HCT116 (cell line): ENCODE measurements at regions not wholly inside any gene's neighbourhood (a gene's known extent, or its start where the extent isn't known, plus 50 kb on each side); places are given as distances from the start of the nearest gene placed in this dataset.

Experiments
- ATAC-seq: fragments of 200-7000 bp; cut with Tn5 transposase; 2 replicates; pipeline ENCODE4 v1.9.1; 2020; ENCODE audit warnings: mild to moderate bottlenecking, moderate library complexity
- BruUV-seq: library from RNA; stranded (reverse); fragments of 400-500 nt; replicated peaks from 2 replicates; lab custom pipeline; 2021; lab: Mats Ljungman, UMichigan
- CTCF ChIA-PET: fragments of 300-600 bp; sonication (Branson Sonifier 250); formaldehyde crosslinking; loops from one replicate; lab custom pipeline; 2021; ENCODE audit warnings: antibody characterized with exemption; lab: Charles Lee
- POLR2A ChIA-PET: fragments of 300-600, 350-600 bp; sonication (Branson Sonifier 250); formaldehyde crosslinking; loops from one replicate; lab custom pipeline; 2021; ENCODE audit warnings: antibody characterized with exemption; lab: Charles Lee
- RAD21 ChIA-PET, 2 experiments: fragments of 300-600 bp; sonication (Branson Sonifier 250); formaldehyde crosslinking; loops; one replicate each; lab custom pipeline; 2023; ENCODE audit warnings: low total read pairs in 2 of 2; ENCODE audit not compliant: uncharacterized antibody in 2 of 2, unreplicated experiment in 2 of 2, low non-redundant PET in 1 of 2; lab: Charles Lee
- DNase-seq: peaks from one replicate; pipeline ENCODE4 v3.0.0-alpha.2; 2010; ENCODE audit warnings: low read depth, low spot score
- H2AFZ ChIP-seq: fragments of 200-600 bp; shearing (Covaris generic), sonication (generic); 2 replicates; pipeline ENCODE4 v1.6.1; 2017; ENCODE audit warnings: low read depth, mixed run types, mixed read lengths, antibody characterized with exemption, low read length; ENCODE audit not compliant: poor library complexity, severe bottlenecking
- H3K27ac ChIP-seq: 2 replicates; pipeline ENCODE4 v1.5.1; 2012; ENCODE audit warnings: low read depth, low read length
- H3K27me3 ChIP-seq: fragments of 200-600 bp; sonication (generic); 2 replicates; pipeline ENCODE4 v1.6.1; 2016; ENCODE audit warnings: mixed run types, low read length, mixed read lengths; ENCODE audit not compliant: insufficient read depth
- H3K36me3 ChIP-seq, 2 experiments: fragments of 200-500 bp in 1 of 2; fragments of 200-600 bp in 1 of 2; sonication (Bioruptor generic) in 1 of 2; sonication (generic) in 1 of 2; 2 replicates each; pipeline versions ENCODE4 v1.5.1 to v1.6.1; 2014 to 2016; ENCODE audit warnings: low read length in 2 of 2, inconsistent platforms in 1 of 2, mixed read lengths in 1 of 2, mixed run types in 1 of 2; ENCODE audit not compliant: insufficient read depth in 2 of 2, control insufficient read depth in 1 of 2
- H3K4me1 ChIP-seq, 2 experiments: fragments of 200-600 bp in 1 of 2; sonication (generic) in 1 of 2; 2 replicates each; pipeline versions ENCODE4 v1.5.1 to v1.6.1; 2012 to 2017; ENCODE audit warnings: low read length in 2 of 2, inconsistent platforms in 1 of 2, mild to moderate bottlenecking in 1 of 2, mixed read lengths in 1 of 2, mixed run types in 1 of 2, moderate library complexity in 1 of 2; ENCODE audit not compliant: insufficient read depth in 2 of 2, control insufficient read depth in 1 of 2
- H3K4me2 ChIP-seq: fragments of 200-600 bp; sonication (generic); 2 replicates; pipeline ENCODE4 v1.6.1; 2017; ENCODE audit warnings: mixed run types, low read length, mixed read lengths
- H3K4me3 ChIP-seq, 2 experiments: fragments of 200-600 bp in 1 of 2; sonication (generic) in 1 of 2; replicated peaks in 1 of 2; 2 replicates each; pipeline ENCODE4 v1.5.1; 2011 to 2016; ENCODE audit warnings: low read length in 2 of 2, control low read depth in 1 of 2, low read depth in 1 of 2, mild to moderate bottlenecking in 1 of 2, mixed read lengths in 1 of 2, mixed run types in 1 of 2
- H3K79me2 ChIP-seq: fragments of 200-600 bp; sonication (generic); 2 replicates; pipeline ENCODE4 v1.6.1; 2017; ENCODE audit warnings: mild to moderate bottlenecking, mixed run types, low read length, moderate library complexity, mixed read lengths; ENCODE audit not compliant: insufficient read depth
- H3K9ac ChIP-seq: fragments of 200-600 bp; sonication (generic); 2 replicates; pipeline ENCODE4 v1.6.1; 2016; ENCODE audit warnings: low read length, mixed read lengths
- H3K9me2 ChIP-seq: fragments of 200-600 bp; sonication (generic), shearing (Covaris generic); 2 replicates; pipeline ENCODE4 v1.6.1; 2017; ENCODE audit warnings: mixed run types, mild to moderate bottlenecking, moderate library complexity; ENCODE audit not compliant: insufficient read depth
- H3K9me3 ChIP-seq, 2 experiments: fragments of 200-500 bp in 1 of 2; fragments of 200-600 bp in 1 of 2; sonication (Bioruptor generic) in 1 of 2; sonication (generic) in 1 of 2; 2 replicates each; pipeline ENCODE4 v1.6.1; 2014 to 2017; ENCODE audit warnings: low read length in 2 of 2, mixed read lengths in 2 of 2, inconsistent platforms in 1 of 2, low read depth in 1 of 2, mild to moderate bottlenecking in 1 of 2, mixed run types in 1 of 2, moderate library complexity in 1 of 2; ENCODE audit not compliant: control insufficient read depth in 1 of 2, insufficient read depth in 1 of 2
- H4K20me1 ChIP-seq: fragments of 200-600 bp; sonication (generic), shearing (Covaris generic); 2 replicates; pipeline ENCODE4 v1.6.1; 2017; ENCODE audit warnings: mixed run types, mild to moderate bottlenecking, moderate library complexity; ENCODE audit not compliant: insufficient read depth
- ATF3 ChIP-seq: IDR thresholded peaks from 2 replicates; pipeline ENCODE4 v1.6.1; 2012
- CTCF ChIP-seq, 3 experiments: fragments of 200-600 bp in 1 of 3; sonication (generic) in 1 of 3; IDR thresholded peaks in 2 of 3; conservative IDR thresholded peaks in 1 of 3; 2 replicates each; pipeline ENCODE4 v1.5.1; 2012 to 2017; ENCODE audit warnings: low read depth in 2 of 3, low read length in 2 of 3, antibody characterized with exemption in 1 of 3, borderline replicate concordance in 1 of 3, control low read depth in 1 of 3, mild to moderate bottlenecking in 1 of 3, mixed read lengths in 1 of 3, mixed run types in 1 of 3, moderate library complexity in 1 of 3; ENCODE audit not compliant: insufficient read depth in 1 of 3
- ELF1 ChIP-seq: IDR thresholded peaks from 2 replicates; pipeline ENCODE4 v1.6.1; 2012; ENCODE audit warnings: low read depth, borderline replicate concordance
- POLR2A ChIP-seq: IDR thresholded peaks from 2 replicates; pipeline ENCODE4 v1.7.0; 2011; ENCODE audit warnings: borderline replicate concordance; ENCODE audit not compliant: insufficient read depth, insufficient read length; ENCODE audit errors: extremely low read depth
- RAD21 ChIP-seq: IDR thresholded peaks from 2 replicates; pipeline ENCODE4 v1.6.1; 2012; ENCODE audit warnings: low read depth, mild to moderate bottlenecking
- SIN3A ChIP-seq: IDR thresholded peaks from 2 replicates; pipeline ENCODE4 v1.6.1; 2012; ENCODE audit warnings: low read depth
- SP1 ChIP-seq: IDR thresholded peaks from 2 replicates; pipeline ENCODE4 v1.6.1; 2012; ENCODE audit warnings: low read depth
- SRF ChIP-seq: IDR thresholded peaks from 2 replicates; pipeline ENCODE4 v1.6.1; 2012; ENCODE audit warnings: low read depth
- TCF7L2 ChIP-seq: IDR thresholded peaks from 2 replicates; pipeline ENCODE4 v1.7.0; 2011; ENCODE audit warnings: borderline replicate concordance, inconsistent platforms; ENCODE audit not compliant: insufficient read depth, insufficient read length; ENCODE audit errors: extremely low read depth
- YY1 ChIP-seq: IDR thresholded peaks from 2 replicates; pipeline ENCODE4 v1.6.1; 2011; ENCODE audit warnings: low read length, low read depth, moderate library complexity, mild to moderate bottlenecking; ENCODE audit not compliant: insufficient replicate concordance; ENCODE audit errors: extremely low read depth
- intact Hi-C: fragments of 100-400 bp; cut with micrococcal nuclease; formaldehyde crosslinking; loops from 2 replicates; pipeline ENCODE4 v1.10.0; 2022

GRCh38 chr6:137944793-137945498 lies 77.9 kb downstream of the TNFAIP3 start:
- CTCF ChIA-PET = interaction anchor here (0.6 to 1.9 kb wide), 16 partner anchors 10 to 237 kb away, joined by 3 to 16 read pairs (median 3); partner anchors contain the start of gene TNFAIP3
- intact Hi-C loops = loop anchor here (1.0 to 2.0 kb wide), 2 partner anchors 144 to 240 kb away; no protein-coding TSS in a partner anchor
- BruUV-seq = no TSS peak

More at GRCh38 chr6:137944793-137945498, 77.9 kb downstream of the TNFAIP3 start:
- RAD21 ChIA-PET = no interaction called here
- H3K27me3 ChIP-seq = no peaks in the 10 kb centered on the region
- H3K4me2 ChIP-seq = no peak overlapping the region
- no peaks in the 10 kb centered on the region for H3K9me3 ChIP-seq
- peak; percentile 77 for TF ChIP-seq RAD21
- no peak for TF ChIP-seq YY1
- peak; percentile 75 to 79 (median 78) for TF ChIP-seq CTCF (IDR thresholded peaks at IDR 0.05 in 2 of 3, conservative IDR thresholded peaks at IDR 0.05 in 1 of 3; ENCODE audit: borderline replicate concordance in 1 of 3, insufficient read depth in 1 of 3, low read depth in 2 of 3, low read length in 2 of 3)
- no peak for TF ChIP-seq TCF7L2
- no peak for TF ChIP-seq POLR2A
- no peak for TF ChIP-seq SP1
- TF ChIP-seq ATF3 = no peak
- no peak for TF ChIP-seq SIN3A
- TF ChIP-seq SRF = no peak
- no peak for TF ChIP-seq ELF1
- POLR2A ChIA-PET = interaction anchor here (0.9 kb wide), 1 partner anchor 240 kb away, joined by 3 read pairs; no protein-coding TSS in a partner anchor
- no peak overlapping the region for H3K9ac ChIP-seq
- no peaks in the 10 kb centered on the region for H3K4me1 ChIP-seq
- no peaks in the 10 kb centered on the region for H4K20me1 ChIP-seq
- H2AFZ ChIP-seq = peak overlapping the region; percentile 1
- peak; percentile 19 for DNase-seq
- no peaks in the 10 kb centered on the region for H3K36me3 ChIP-seq
- H3K79me2 ChIP-seq = no peaks in the 10 kb centered on the region
- no peak overlapping the region for H3K4me3 ChIP-seq
- H3K9me2 ChIP-seq = no peaks in the 10 kb centered on the region
- peak; percentile 95 for ATAC-seq
- no peak overlapping the region for H3K27ac ChIP-seq
